ENCODE measurements at regions not wholly inside any gene's neighbourhood (a gene's known extent, or its start where the extent isn't known, plus 50 kb on each side); places are given as distances from the start of the nearest gene placed in this dataset.
"Not testable (repeated sequence)": the region's sequence is repeated elsewhere in the genome, so short reads cannot be mapped to it uniquely, and the experiment has no call there.

DNA sequence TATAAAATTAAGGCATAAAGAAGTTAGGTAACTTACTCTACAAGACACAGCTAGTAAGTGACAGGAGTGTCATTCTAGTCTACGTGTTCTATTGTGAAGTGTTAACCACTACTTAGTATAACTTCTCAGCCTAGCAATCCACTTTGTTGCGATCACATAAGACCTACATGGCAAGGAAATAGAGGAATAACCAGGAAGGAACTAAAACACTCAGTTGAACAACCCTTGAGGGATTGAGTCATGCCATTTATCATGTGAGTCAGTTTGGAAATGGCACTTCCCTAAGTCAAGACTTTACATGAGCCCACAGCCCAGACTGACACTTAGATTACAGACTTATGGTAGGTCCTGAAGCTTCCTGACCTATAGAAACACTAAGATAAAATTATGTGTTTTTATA, 279.5 kb upstream of the PCDH20 start:
- DNase-seq (ENCODE audit: low read depth in 2 of 2), result no peak

DNA sequence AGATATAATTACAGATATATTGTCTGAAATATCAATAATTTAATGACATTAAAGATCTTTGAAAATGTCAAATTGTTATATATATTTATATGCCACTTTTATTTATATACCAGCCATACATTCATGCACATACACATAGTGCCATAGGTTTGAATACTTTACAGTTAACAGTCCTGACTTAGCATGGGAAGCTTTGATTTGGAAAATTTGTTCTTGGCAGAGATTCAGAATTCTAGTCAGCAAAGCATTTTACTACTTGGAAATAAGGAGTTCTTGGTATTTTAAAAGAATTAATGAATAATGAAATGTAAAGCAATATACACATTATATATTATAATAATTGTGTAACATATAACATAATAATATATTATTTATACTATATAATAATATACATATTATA, 277.0 kb upstream of the PCDH20 start:
- no peak for DNase-seq (ENCODE audit: low read depth in 2 of 2)

GRCh38 chr13:61685682-61686012, 270.0 kb upstream of the PCDH20 start:
- DNase-seq (ENCODE audit: low read depth in 2 of 2), result no peak

DNA sequence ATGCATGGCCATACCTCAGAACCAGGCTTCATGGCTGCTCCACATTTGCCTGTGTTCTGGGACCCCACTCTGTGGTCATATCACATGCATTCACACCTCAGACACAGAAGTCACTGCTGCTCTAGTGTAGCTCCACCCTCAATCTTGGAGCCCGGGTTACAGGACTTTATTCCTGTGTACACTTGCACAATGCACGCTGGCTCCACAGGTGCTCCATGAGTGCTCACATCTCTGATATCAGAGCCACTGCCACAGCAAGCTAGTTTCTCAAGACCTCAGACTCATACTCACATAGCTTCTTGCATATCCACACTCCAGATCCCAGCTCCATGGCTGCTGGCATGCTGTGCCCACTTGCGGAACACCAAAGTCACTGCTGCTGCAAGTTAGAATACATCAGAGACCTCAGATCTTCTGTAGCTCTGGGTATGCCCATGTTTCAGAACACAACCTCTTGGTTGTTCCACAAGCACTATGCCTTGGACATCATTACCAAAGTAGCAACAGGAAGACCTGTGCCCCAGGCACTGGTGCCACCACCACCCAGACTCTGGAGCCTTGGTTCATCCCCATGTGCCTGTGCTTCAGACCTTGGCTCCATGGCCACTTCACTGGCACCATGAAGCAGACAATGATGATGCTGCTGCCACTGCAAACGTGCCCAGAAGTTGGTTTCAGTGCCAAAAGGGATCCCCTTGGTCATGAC, 269.5 kb upstream of the PCDH20 start:
- DNase-seq (ENCODE audit: low read depth in 2 of 2), result no peak

DNA sequence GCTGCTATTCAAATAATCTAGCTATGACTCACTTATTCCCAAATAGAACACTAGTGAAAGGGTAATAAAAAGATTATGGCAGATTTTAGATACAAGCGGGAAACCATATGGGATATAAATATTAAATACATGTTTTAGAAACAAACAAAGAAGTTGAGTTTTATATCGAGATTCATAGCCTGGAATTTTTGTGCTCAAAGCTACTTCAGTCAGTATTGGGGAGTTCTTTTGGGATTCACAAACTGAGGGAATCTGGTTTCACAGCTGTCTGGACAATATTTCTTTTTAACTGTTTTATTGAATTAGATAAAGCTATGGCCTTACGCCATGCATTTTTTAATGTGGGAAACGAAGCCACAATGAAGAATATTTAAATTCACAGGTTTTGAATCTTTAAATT, 257.1 kb upstream of the PCDH20 start:
- DNase-seq (ENCODE audit: low read depth in 2 of 2), result no peak

- DNase-seq (ENCODE audit: low read depth in 2 of 2), result no peak
Observed at GRCh38 chr13:61670384-61671161, 254.9 kb upstream of the PCDH20 start.

DNA sequence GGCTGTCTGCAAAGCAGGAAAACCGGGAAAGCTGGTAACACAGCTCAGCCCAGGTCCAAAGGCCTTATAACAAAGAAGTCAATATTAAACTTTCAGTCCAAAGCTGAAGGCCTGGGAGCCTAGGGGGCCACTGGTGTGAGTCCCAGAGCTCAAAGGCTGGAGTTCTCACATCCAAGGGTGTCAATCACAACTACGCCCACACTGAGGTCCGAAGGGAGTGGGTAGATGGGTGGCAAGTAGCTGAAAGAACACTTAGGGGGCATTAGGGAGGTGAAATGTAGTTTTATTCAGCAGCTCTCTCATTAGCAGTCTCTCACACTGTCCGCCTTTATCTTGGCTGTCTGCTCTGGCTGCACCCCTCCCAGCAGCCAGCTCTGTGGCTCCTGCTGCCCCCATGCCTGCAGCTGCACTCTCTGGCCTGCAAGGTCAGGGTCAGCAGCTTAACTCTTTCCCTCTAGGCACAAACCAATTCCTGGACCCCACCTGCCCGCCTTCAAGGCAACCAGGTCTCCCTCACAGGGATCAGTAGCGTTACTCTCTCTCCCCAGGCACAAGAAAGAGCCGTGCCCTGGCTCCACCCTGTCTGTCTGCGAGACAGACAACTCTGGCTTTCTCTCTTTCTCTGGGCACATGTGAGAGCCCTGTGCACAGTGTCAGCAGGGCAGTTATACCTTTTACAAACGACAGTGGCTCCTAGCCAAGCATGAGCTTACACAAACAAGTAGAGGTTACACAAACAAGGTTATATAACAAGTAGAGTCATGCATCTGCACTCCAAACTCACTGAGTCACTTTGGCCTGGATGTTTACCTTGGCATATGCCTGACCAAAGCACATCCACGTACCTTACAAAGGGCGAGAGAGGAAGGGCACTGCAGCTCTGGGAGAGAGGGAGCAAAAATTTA, 249.4 kb upstream of the PCDH20 start:
- DNase-seq (ENCODE audit: low read depth in 2 of 2), result no peak

DNA sequence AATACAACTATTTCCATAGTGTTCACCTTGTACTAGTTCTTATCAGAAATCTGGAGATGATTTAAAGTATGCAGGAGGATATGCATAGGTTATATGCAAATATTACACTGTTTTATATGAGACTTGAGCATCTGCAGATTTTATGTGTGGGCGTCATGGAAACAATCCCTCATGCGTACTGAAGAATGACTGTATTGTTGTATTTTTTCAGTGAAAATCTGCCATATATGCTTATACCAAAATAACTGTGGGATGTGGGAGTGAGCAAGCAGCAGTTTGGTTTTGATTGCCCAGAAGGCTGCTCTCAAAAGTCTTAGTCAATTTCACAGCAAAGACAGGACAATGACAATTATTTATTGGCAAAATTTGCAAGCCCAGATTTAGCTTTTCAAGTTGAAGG, 238.8 kb upstream of the PCDH20 start:
- no peak for DNase-seq (ENCODE audit: low read depth in 2 of 2)

DNA sequence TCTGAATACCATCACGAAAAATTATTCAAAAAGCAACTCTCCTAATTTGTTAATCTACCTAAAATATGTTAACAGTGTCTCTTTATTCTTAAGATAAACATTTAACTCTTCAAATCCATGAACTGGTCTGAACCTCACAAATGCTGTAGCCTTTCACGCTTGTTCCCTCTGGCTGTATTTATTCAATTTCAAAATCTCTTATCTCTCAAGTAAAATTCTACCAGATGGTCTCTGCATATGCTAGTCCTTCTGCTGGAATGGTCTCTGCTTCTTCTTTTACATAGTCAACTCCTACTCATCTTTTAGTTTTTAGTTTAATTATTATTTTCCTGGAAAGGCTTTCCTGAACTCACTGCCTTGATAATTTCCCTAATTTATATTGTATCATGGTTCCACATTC, 232.9 kb upstream of the PCDH20 start:
- DNase-seq (ENCODE audit: low read depth in 2 of 2), result no peak

GRCh38 chr13:61612192-61612591, 196.5 kb upstream of the PCDH20 start:
- DNase-seq (ENCODE audit: low read depth in 2 of 2), result no peak

DNA sequence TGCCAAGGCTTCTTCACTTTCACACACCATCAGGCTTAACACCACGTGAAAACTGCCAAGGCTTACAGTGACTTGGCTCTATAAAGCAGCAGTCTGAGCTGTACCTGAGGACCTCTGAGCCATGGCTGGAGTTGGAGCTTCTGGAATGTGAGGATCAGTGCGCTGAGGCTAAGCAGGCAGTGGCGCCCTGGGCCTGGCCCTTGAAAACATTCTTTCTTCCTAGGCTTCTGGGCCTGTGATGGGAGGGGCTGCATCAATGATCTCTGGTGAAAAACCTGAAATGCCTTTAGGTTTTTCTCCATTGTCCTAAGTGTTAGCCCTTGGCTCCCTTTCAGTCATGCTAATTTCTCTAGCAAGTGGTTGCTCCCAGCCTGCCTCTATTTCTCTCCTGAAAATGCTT, 192.5 kb upstream of the PCDH20 start:
- no peak for DNase-seq (ENCODE audit: low read depth in 2 of 2)

- DNase-seq (ENCODE audit: low read depth in 2 of 2), result no peak
Observed at GRCh38 chr13:61600360-61601033, 184.8 kb upstream of the PCDH20 start.

GRCh38 chr13:61592489-61592888, 176.8 kb upstream of the PCDH20 start:
- DNase-seq (ENCODE audit: low read depth in 2 of 2), result no peak

- DNase-seq (ENCODE audit: low read depth in 2 of 2), result no peak
Observed at GRCh38 chr13:61575973-61576372, 160.3 kb upstream of the PCDH20 start.

DNA sequence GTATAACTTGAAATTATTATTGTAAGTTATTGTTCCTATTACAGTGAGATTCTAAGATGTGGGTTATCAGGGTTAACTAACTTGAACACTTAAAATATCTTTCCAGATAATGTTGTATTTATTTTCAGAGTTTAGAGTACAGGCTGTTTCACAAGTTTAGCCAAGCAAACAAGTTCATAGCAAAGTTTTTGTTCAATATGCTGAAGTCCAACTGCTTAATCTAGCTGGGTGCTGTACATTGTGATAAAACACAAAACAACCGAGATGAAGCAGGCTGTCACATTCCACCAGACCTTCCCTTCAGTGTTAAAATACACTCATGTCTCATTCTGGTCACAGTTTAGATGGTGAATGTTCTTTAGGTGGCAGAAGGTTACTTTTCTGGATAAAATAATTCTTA, 148.0 kb upstream of the PCDH20 start:
- DNase-seq (ENCODE audit: low read depth in 2 of 2), result no peak

DNA sequence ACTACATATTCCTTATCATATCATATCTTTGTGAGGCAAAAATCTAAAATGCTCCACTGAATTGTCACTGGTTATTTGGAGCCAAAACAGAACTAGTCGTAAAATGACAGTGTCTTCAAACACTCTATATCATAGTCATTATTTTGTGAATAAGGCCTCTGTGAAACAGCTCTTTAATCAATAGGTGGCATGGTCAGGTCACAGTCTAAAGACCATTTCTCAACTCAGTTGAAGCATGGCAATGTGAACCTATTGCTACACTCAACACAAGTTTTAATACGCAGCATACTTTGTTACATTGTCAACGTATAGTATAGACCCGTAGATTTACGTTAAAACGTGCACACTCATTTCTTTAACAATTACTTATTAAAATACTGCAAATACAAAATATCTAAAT, 131.3 kb upstream of the PCDH20 start:
- DNase-seq (ENCODE audit: low read depth in 2 of 2), result no peak

DNA sequence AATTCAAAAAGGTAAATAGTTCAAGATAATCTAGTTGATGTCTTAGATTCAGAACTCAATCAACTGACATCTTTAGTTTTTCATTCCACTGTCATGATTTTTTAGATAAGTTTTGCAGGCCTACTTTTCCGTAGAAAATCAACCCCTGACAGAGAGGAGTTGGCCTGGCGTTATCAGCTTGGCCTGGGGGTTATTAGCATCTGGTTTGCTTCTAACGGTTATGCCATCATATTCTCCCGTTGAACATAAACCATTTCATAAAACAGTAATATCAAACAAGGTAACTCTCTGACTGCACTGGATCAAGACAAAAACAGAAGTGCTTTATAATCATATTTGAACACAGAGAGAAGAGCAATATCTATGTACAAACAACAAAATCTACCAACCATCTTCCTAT, 130.8 kb upstream of the PCDH20 start:
- no peak for DNase-seq (ENCODE audit: low read depth in 2 of 2)

DNA sequence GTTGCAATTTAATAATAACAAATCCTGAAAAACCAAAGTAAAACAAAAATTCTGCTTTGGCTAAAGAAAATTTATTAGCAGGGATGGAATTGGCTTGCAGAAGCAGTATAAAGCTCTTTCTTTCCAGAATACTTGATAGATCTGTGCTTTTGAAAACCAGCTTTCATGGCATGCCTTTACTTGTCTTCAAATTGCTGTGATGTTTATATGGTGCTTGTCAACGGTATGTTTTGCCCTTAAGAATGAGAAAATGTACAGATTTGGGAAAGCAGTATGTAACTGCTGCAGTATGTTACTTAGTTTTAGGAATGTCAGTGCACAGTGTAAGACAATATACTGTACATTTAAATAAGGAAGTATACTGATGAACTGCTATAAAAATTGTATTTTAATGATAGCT, 120.8 kb upstream of the PCDH20 start:
- DNase-seq (ENCODE audit: low read depth in 2 of 2), result no peak

DNA sequence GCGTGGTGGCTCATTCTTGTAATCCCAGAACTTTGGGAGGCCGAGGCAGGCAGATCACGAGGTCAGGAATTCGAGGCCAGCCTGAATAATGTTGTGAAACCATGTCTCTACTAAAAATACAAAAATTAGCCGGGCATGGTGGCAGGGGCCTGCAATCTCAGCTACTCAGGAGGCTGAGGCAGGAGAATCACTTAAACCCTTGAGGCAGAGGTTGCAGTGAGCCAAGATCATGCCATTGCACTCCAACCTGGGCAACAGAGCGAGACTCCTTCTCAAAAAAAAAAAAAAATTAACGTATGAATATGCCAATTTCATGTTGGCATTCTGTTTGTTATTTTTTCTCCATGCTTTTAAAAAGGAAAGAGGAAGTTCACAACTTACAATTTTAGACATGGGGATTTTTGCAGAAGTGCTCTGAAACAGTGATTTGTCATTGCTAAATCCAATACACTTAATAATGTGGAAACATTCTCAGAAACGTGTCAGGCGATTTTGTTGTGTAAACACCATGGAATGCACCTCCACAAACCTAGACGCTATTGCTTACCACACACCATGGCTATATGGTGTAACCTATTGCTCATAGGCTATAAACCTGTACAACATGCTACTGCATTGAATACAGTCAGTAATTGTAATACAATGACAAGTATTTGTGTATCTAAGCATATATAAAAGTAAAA, 115.9 kb upstream of the PCDH20 start:
- no peak for DNase-seq (ENCODE audit: low read depth in 2 of 2)

GRCh38 chr13:61519214-61519613, 103.6 kb upstream of the PCDH20 start:
- not testable (repeated sequence) for DNase-seq (ENCODE audit: low read depth in 2 of 2)

DNA sequence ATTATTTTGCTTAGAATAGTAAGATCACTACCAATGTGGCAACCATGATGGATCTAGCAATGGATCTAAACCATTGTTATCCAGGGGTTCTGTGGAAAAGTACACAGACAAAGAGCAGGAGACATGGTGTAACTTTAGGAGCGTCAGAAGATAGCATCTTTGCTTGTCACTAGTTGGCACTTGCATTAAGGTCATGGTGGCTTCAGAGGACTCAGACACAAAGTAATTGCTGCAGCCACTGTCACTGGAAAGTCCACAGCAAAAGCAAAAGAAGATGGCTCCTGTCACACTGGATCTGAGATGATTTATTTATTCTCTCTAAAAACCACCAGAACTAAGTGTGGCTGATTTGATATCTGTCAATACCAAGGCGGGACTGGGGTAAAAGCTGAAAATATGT, 93.3 kb upstream of the PCDH20 start:
- DNase-seq (ENCODE audit: low read depth in 2 of 2), result no peak

- DNase-seq (ENCODE audit: low read depth in 2 of 2), result no peak
Observed at GRCh38 chr13:61500176-61500575, 84.5 kb upstream of the PCDH20 start.
